HG03064 (cell line): ENCODE measurements at regions not wholly inside any gene's neighbourhood (a gene's known extent, or its start where the extent isn't known, plus 50 kb on each side); places are given as distances from the start of the nearest gene placed in this dataset.
A peak's percentile ranks its signal among the peaks of the same experiment; 100 is the strongest.
"Not testable (repeated sequence)": the region's sequence is repeated elsewhere in the genome, so short reads cannot be mapped to it uniquely, and the experiment has no call there.

ENCODE experiments used
- ATAC-seq: cut with Tn5 transposase; IDR thresholded peaks from one replicate; pipeline ENCODE4 v1.9.1; 2021; ENCODE audit warnings: low read depth; ENCODE audit not compliant: unreplicated experiment

- ATAC-seq: no peak
Observed at GRCh38 chr12:11535127-11535526, 114.3 kb upstream of the ETV6 start.

DNA sequence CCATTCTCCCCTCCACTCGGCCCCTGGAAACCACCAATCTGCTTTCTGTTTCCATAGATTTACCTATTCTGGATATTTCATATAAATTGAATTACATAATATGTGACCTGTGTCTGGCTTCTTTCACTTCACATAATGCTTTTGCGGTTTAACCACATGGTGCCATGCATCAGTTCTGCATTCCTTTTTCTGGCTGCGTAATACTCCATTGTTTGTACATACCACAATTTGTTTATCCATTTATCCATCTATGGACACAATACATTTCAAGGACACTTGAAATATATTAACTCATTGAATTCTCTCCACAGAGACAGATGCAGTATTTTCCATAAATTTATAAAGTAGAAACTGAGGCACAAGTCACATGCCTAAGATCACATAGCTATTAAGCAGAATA lies 110.3 kb upstream of the ETV6 start:
- ATAC-seq: no peak

DNA sequence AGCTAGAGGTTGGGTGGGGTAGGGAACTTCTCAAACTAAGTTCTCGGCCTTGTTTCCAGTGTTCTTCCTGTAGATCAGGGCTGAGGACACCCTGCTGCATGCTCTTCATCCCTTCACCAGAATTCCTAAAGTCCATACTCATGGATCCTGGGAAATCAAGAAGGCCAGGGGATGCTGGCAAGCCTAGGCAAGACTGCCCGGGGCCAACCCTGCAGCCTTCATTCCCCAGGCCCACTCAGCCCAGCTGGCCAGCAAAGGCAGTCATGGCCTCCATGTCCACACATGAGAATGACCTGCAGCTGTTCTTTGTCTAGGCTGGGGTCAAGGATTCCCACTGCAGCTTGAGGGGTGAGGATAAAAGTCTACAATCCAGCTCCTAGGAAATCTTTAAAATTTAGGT lies 109.3 kb upstream of the ETV6 start:
- ATAC-seq: no peak

- ATAC-seq: no peak
Observed at GRCh38 chr12:11540615-11541310, 108.7 kb upstream of the ETV6 start.

- ATAC-seq: no peak
Observed at GRCh38 chr12:11542599-11542998, 106.9 kb upstream of the ETV6 start.

DNA sequence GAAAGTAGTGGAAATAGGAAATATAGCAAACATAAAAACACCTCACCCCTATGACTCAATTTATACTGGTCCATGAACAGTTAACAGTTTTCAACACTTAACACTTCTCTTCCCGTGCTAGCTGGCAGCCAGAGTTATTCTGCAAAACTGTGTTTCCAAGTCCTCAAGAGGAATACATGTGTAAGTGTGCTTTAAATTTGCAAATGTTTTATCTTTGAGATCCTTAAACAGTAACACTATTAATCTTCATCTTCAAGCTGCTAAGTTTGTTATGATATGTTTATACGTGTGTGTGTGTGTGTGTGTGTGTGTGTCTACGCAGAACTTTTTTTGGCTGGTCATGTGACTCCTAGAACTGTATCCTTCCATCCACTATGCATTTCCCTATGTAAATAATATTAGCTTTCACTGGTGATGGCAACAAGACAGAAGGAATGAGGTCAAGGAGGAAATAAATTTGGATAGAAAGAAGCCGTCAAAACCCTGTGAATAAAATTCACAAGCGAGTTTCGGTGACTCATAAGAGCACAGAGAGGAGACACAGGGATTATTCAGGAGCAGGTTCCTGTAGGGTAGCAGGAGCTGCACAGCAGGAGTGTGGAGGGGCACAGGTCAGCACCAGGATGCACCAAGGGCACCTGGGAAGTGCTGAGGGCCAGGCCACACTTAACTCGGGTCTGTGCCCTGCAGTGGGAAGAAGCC lies 105.9 kb upstream of the ETV6 start:
- no peak for ATAC-seq

- ATAC-seq: peak; percentile 76
Observed at GRCh38 chr12:11545484-11546330, 103.8 kb upstream of the ETV6 start.

DNA sequence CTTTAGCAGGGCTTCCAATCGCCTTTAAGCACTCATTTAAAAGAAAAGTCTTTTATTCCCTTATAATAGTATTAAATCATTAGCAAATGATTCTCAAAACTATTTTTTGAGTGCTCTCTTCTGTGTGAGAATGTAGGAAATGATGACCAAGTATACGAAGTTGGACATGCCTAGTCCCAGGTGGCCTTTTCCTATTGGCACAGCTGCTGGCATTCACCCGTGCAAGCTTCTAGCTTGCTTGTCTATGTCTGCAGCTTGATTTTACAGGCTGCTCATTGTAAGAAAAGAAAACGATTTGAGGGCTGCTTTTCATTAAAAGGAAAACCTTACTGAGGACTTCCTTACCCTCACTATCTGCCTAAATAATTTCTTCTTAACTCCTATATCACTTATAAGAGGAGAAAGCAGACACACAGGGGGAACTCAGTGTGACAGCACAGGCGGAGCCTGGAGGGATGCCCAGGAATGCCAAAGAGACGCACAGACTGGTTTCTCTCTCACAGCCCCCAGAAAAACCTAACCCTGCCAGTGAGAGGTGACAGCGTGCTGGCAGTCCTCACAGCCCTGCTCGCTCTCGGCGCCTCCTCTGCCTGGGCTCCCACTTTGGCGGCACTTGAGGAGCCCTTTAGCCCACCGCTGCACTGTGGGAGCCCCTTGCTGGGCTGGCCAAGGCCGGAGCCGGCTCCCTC lies 102.7 kb upstream of the ETV6 start:
- ATAC-seq: not testable (repeated sequence)

GRCh38 chr12:11547271-11547646 lies 102.2 kb upstream of the ETV6 start:
- ATAC-seq: not testable (repeated sequence)

GRCh38 chr12:11549119-11549518 lies 100.4 kb upstream of the ETV6 start:
- no peak for ATAC-seq

GRCh38 chr12:11553871-11554533 lies 95.5 kb upstream of the ETV6 start:
- ATAC-seq: no peak

- ATAC-seq: no peak
Observed at GRCh38 chr12:11555195-11555594, 94.3 kb upstream of the ETV6 start.

- no peak for ATAC-seq
Observed at GRCh38 chr12:11555743-11556625, 93.5 kb upstream of the ETV6 start.

- ATAC-seq: no peak
Observed at GRCh38 chr12:11556682-11557081, 92.8 kb upstream of the ETV6 start.

DNA sequence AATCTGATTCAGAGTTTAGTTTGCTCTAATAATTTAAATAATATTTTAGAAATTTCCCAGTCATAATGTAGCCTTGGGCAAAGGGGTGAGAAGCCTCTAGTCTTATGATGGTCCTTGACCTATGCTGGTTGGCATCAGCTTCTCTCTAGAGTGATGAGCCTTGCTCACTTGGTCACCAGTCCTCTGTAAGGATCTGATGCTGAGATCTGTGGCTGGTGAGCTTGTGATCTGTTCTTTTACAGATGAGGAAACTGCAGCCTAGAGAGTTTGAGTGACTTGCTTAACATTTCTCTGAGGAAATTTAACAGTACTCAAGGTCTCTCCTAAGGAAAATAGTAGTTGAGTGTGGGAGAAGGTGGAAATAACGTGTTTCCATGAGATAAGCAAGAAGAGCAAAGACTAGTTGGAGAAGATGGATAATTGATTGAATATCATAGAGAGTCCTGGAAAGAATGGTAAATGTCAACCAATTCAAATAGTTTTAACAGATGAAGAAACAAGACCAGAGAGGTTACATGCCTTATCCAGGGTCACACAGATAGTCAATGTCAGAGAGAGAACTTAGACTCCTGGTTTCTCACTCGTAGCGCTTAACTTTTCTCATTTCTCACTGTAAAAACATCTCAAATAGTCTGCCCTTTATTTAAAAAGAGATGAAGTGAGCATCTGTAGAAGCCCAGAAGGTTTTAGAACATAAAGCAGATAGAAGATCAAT lies 89.7 kb upstream of the ETV6 start:
- no peak for ATAC-seq

DNA sequence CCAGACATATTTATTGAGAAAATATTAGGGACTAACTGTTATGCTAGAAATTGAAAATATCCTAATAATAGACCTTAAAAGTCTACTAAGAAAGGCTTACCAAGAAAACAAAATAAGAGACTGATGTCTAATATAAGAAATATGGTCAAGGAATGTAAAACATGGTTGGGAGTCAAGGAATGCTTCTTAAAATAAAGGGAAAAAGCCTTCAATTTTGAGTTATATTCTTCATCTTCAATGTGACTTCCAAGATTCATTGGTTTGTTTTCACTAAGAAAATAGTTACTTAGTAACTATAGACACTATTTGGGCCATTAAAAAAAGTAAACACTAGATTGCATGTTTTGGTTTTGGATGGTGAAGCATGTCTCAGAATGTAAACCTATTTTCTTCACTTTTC lies 88.1 kb upstream of the ETV6 start:
- no peak for ATAC-seq

DNA sequence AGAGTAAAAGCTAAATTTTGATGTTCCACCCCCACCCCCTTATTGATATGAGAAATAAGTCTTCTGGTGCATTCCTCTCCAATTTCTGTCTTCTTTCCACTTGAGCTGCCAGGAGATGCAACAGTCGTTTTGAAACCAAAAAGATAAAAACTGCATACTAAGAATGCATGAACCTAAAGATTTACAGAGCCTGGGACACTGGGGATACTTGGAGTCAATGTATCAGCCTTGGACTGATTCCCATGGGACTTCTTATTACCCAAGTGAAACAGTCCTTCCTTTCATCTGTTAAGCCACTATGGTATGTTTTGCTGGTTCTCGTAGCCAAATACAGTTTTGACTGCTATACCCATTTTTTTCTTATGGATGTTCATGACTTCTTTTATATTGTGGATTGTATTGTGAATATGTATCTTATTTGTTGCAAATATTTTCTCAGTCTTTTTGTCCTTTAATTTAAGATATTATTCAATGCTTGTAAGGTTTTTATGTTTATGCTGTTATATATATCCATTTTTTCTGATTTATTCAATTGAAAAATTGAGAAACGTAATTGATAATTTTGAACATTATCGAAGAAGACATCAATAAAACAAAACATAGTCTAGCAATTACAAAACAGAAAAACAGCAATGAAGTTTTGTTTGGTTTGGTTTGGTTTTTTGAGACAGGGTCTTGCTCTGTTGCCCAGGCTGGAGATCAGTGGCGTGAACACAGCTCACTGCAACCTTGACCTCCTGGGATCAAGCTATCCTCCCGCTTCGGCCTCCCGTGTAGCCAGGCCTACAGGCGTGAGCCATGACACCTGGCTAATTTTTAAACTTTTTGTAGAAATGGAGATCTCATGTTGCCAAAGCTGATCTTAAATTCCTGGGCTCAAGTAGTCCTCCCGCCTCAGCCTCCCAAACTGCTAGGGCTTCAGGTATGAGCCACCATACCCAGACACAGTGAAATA lies 85.4 kb upstream of the ETV6 start:
- ATAC-seq: no peak
